ENCODE measurements at regions not wholly inside any gene's neighbourhood (a gene's known extent, or its start where the extent isn't known, plus 50 kb on each side); places are given as distances from the start of the nearest gene placed in this dataset.

GRCh38 chr4:154677300-154677699, 64.8 kb upstream of the FGG start:
- TF ChIP-seq HMGXB4 (CRISPR knock-in tag; IDR thresholded peaks at IDR 0.05; ENCODE audit: borderline replicate concordance), result no peak
- no peak for TF ChIP-seq CTCF (IDR thresholded peaks at IDR 0.05)
- no peak for TF ChIP-seq POLR2A (IDR thresholded peaks at IDR 0.05; ENCODE audit: low read length)
- TF ChIP-seq RAD21 (conservative IDR thresholded peaks at IDR 0.05 in 1 of 2, IDR thresholded peaks at IDR 0.05 in 1 of 2), result no peak
- TF ChIP-seq RCOR1 (IDR thresholded peaks at IDR 0.05; ENCODE audit: low read depth, low read length), result no peak
- TF ChIP-seq CEBPB (IDR thresholded peaks at IDR 0.05), result no peak
- no peak for TF ChIP-seq MAX (IDR thresholded peaks at IDR 0.05)
- TF ChIP-seq BHLHE40 (IDR thresholded peaks at IDR 0.05; ENCODE audit: low read depth, low read length), result no peak

Measured in A549 (cell line).